HG03064 (cell line): ENCODE measurements at regions not wholly inside any gene's neighbourhood (a gene's known extent, or its start where the extent isn't known, plus 50 kb on each side); places are given as distances from the start of the nearest gene placed in this dataset.
A peak's percentile ranks its signal among the peaks of the same experiment; 100 is the strongest.

Experiments used
- ATAC-seq: cut with Tn5 transposase; IDR thresholded peaks from one replicate; pipeline ENCODE4 v1.9.1; 2021; ENCODE audit warnings: low read depth; ENCODE audit not compliant: unreplicated experiment

GRCh38 chr4:11602606-11603340, 174.1 kb upstream of the HS3ST1 start:
- ATAC-seq = no peak

GRCh38 chr4:11599064-11599463, 170.4 kb upstream of the HS3ST1 start:
- ATAC-seq = no peak

- ATAC-seq = no peak
Observed at GRCh38 chr4:11598591-11598990, 169.9 kb upstream of the HS3ST1 start.

- no peak for ATAC-seq
Observed at GRCh38 chr4:11597506-11597905, 168.8 kb upstream of the HS3ST1 start.

- no peak for ATAC-seq
Observed at GRCh38 chr4:11596989-11597388, 168.3 kb upstream of the HS3ST1 start.

GRCh38 chr4:11593576-11594116, 165.0 kb upstream of the HS3ST1 start:
- no peak for ATAC-seq

GRCh38 chr4:11592276-11592675, 163.6 kb upstream of the HS3ST1 start:
- no peak for ATAC-seq

- no peak for ATAC-seq
Observed at GRCh38 chr4:11590132-11590531, 161.4 kb upstream of the HS3ST1 start.

- ATAC-seq = no peak
Observed at GRCh38 chr4:11589676-11590075, 161.0 kb upstream of the HS3ST1 start.

- ATAC-seq = no peak
Observed at GRCh38 chr4:11587797-11588196, 159.1 kb upstream of the HS3ST1 start.

- ATAC-seq = no peak
Observed at GRCh38 chr4:11585506-11585905, 156.8 kb upstream of the HS3ST1 start.

- ATAC-seq = no peak
Observed at GRCh38 chr4:11568511-11568910, 139.8 kb upstream of the HS3ST1 start.

- ATAC-seq = no peak
Observed at GRCh38 chr4:11566444-11567022, 137.8 kb upstream of the HS3ST1 start.

- ATAC-seq = no peak
Observed at GRCh38 chr4:11565899-11566298, 137.2 kb upstream of the HS3ST1 start.

- no peak for ATAC-seq
Observed at GRCh38 chr4:11565213-11565612, 136.5 kb upstream of the HS3ST1 start.

- no peak for ATAC-seq
Observed at GRCh38 chr4:11564021-11564420, 135.3 kb upstream of the HS3ST1 start.

GRCh38 chr4:11549525-11549924, 120.8 kb upstream of the HS3ST1 start:
- ATAC-seq = no peak

- peak; percentile 88 for ATAC-seq
Observed at GRCh38 chr4:11548597-11549082, 119.9 kb upstream of the HS3ST1 start.

GRCh38 chr4:11546391-11547175, 117.9 kb upstream of the HS3ST1 start:
- no peak for ATAC-seq

GRCh38 chr4:11545651-11546050, 117.0 kb upstream of the HS3ST1 start:
- no peak for ATAC-seq

GRCh38 chr4:11544211-11544610, 115.5 kb upstream of the HS3ST1 start:
- no peak for ATAC-seq
